Upper lobe of right lung (tissue), 1 donor: ENCODE measurements at regions not wholly inside any gene's neighbourhood (a gene's known extent, or its start where the extent isn't known, plus 50 kb on each side); places are given as distances from the start of the nearest gene placed in this dataset.

Experiments used
- ATAC-seq: fragments of 200-7000 bp; cut with Tn5 transposase; one replicate; pipeline ENCODE4 v1.9.1; 2020; ENCODE audit warnings: mild to moderate bottlenecking, moderate library complexity
- DNase-seq: peaks from one replicate; pipeline ENCODE4 v3.0.0-alpha.2; 2020
- H3K27ac ChIP-seq: fragments of 200-600 bp; one replicate; pipeline ENCODE4 v1.8.0; 2022
- H3K27me3 ChIP-seq: fragments of 200-600 bp; one replicate; pipeline ENCODE4 v1.8.0; 2022; ENCODE audit warnings: mild to moderate bottlenecking
- H3K36me3 ChIP-seq: fragments of 200-600 bp; one replicate; pipeline ENCODE4 v1.8.0; 2022
- H3K4me1 ChIP-seq: fragments of 200-600 bp; one replicate; pipeline ENCODE4 v1.8.0; 2022
- H3K4me3 ChIP-seq: fragments of 200-600 bp; one replicate; pipeline ENCODE4 v1.8.0; 2022; ENCODE audit warnings: mild to moderate bottlenecking
- H3K9me3 ChIP-seq: fragments of 200-600 bp; one replicate; pipeline ENCODE4 v1.8.0; 2022
- intact Hi-C: fragments of 100-400 bp; cut with DNase I; formaldehyde crosslinking; loops from one replicate; pipeline ENCODE4 v1.11.0; 2022
- TF ChIP-seq, protein P1 (sequence below): fragments of 200-600 bp; IDR thresholded peaks from one replicate; pipeline ENCODE4 v1.8.0; 2022; ENCODE audit warnings: antibody characterized with exemption
- donor health status: DM: no; HTN: yes; CAD: no; lungs with severe emphysema.

DNA sequence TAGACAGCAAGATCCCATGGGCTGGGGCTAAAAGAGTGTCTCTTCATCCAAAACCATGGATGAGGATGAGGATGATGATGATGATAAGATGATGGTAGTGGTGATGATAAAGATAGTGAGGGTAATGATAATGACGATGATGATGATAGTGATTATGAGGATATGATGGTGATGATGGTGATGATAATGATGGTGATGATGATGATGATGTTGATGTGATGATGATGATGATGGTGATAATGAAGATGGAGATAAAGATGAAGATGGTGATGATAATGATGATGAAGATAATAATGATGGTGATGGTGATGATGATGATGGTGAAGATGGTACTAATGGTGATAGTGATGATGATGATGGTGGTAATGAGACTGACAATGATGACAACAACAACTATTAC, 299.5 kb downstream of the NPIPA8 start:
- no peak for DNase-seq
- Histone ChIP-seq H3K4me1 (no peaks in the 10 kb centered on the region), H3K9me3 (no peaks in the 10 kb centered on the region), H3K4me3 (no peak overlapping the region), H3K36me3 (no peaks in the 10 kb centered on the region), H3K27ac (no peak overlapping the region), H3K27me3 (no peaks in the 10 kb centered on the region)
- ATAC-seq = no peak
- intact Hi-C loops = no loop called here
- TF ChIP-seq, protein P1, sequence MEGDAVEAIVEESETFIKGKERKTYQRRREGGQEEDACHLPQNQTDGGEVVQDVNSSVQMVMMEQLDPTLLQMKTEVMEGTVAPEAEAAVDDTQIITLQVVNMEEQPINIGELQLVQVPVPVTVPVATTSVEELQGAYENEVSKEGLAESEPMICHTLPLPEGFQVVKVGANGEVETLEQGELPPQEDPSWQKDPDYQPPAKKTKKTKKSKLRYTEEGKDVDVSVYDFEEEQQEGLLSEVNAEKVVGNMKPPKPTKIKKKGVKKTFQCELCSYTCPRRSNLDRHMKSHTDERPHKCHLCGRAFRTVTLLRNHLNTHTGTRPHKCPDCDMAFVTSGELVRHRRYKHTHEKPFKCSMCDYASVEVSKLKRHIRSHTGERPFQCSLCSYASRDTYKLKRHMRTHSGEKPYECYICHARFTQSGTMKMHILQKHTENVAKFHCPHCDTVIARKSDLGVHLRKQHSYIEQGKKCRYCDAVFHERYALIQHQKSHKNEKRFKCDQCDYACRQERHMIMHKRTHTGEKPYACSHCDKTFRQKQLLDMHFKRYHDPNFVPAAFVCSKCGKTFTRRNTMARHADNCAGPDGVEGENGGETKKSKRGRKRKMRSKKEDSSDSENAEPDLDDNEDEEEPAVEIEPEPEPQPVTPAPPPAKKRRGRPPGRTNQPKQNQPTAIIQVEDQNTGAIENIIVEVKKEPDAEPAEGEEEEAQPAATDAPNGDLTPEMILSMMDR = no peak

DNA sequence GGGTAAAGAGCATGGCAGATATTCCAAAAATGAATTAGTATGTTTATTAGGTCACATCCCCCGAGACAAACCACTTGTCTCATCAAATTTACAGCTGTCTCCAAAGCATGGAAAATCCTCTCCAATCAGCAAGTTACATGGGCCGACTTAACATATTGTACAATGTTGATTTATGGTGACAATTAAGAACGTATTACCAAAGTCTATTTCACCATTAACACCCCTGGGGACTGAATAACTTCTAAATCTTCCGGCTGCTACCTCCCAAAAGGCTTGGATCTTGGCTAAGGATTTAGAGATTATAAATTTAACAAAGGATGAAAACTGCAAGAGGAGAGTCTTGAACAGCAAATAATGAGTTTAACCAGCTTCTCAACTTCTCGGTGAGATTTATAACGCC, 311.9 kb downstream of the NPIPA8 start:
- TF ChIP-seq, protein P1 = no peak
- no peak overlapping the region for H3K27ac ChIP-seq
- DNase-seq (no peak), ATAC-seq (no peak)
- no peaks in the 10 kb centered on the region for H3K9me3 ChIP-seq
- H3K36me3 ChIP-seq = no peaks in the 10 kb centered on the region
- H3K4me1 ChIP-seq = no peaks in the 10 kb centered on the region
- no peak overlapping the region for H3K4me3 ChIP-seq
- intact Hi-C loops = no loop called here
- H3K27me3 ChIP-seq = no peaks in the 10 kb centered on the region

DNA sequence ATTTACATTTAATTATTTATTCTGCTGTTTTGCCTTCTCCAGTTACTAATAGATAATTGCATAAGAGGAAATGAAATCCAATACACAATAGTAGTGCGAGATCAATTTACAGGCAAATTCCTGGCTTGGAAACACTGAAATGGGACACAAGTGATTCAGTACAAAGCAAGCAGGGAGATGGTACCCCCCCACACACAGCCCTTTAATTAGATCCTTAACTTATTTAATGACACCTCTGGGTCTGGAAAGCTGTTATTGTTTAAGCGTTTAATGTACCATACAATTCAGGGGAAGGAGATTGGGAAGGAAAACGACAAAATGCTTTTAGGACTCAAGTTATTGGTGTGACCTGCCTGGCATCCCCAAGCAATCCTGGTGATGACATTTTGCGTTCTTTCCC, 318.2 kb downstream of the NPIPA8 start:
- ATAC-seq = no peak
- Histone ChIP-seq H3K36me3 (no peaks in the 10 kb centered on the region), H3K27me3 (no peaks in the 10 kb centered on the region), H3K4me1 (no peaks in the 10 kb centered on the region), H3K4me3 (no peak overlapping the region), H3K27ac (no peak overlapping the region), H3K9me3 (no peaks in the 10 kb centered on the region)
- intact Hi-C loops = no loop called here
- DNase-seq = no peak
- TF ChIP-seq, protein P1 = no peak

DNA sequence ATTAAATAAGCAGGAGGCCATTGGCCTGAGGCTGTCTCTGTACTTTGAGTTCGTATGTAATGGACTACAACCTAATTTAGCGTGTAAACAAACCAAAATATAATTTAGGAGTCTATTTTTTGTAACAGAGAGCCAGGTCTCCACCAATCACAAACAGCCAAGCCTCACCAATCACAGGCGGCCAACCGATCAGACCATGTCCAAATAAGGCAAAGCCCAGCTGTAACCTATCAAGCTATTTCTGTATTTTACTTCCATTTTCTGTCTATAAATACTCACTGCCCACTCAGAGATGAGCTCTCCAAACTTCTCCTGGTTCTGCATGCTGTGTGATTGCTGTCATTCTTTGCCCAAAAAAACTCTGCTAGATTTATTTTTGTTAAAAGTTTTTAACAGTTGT, 322.7 kb downstream of the NPIPA8 start:
- H3K36me3 ChIP-seq = no peaks in the 10 kb centered on the region
- H3K4me3 ChIP-seq = no peak overlapping the region
- no peaks in the 10 kb centered on the region for H3K9me3 ChIP-seq
- TF ChIP-seq, protein P1 = no peak
- intact Hi-C loops = no loop called here
- H3K27ac ChIP-seq = no peak overlapping the region
- H3K4me1 ChIP-seq = no peaks in the 10 kb centered on the region
- no peak for ATAC-seq
- no peaks in the 10 kb centered on the region for H3K27me3 ChIP-seq
- no peak for DNase-seq

DNA sequence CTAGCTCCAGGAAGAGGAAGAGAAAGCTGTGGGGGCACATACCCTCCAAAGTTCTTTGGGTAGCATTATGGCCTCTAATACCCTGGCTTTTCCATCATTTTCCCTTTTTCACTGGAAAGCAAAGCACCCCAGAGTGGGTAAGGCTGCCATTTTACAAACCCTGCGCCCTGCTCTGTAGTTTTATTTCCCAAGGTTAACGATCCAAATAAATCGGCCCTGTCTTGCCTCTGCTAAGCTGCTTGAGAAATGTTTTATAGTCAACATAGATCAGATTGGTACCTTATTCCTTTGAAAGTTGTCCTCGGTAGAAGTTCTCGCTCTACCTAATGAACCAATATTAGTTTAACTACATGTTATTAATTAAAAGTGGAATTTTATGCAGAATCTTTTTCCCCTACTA, 328.2 kb downstream of the NPIPA8 start:
- Histone ChIP-seq H3K9me3 (no peaks in the 10 kb centered on the region), H3K4me1 (no peaks in the 10 kb centered on the region), H3K27ac (no peak overlapping the region), H3K4me3 (no peak overlapping the region), H3K27me3 (no peaks in the 10 kb centered on the region), H3K36me3 (no peaks in the 10 kb centered on the region)
- DNase-seq (no peak), ATAC-seq (no peak)
- intact Hi-C loops = no loop called here
- TF ChIP-seq, protein P1 = no peak

DNA sequence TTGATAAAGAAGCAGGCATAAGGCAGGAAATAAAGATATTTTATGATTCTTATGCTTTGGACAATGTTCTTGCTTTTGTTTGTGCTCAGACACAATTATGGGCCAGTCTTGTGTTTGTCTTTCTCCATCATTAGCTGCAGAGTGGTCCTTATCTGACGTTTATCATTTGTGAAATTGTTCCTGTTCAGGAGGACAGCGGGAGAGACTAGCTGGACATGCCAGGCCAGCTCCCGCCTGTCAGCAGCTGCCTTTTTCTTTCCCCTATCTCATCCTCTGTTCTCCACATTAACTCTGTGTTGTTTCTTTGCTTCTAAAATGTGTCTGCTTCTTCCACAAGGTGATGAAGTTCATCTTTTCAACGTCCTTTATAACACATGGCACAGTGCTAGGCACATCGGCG, 333.5 kb downstream of the NPIPA8 start:
- Histone ChIP-seq H3K27me3 (no peaks in the 10 kb centered on the region), H3K36me3 (no peaks in the 10 kb centered on the region), H3K9me3 (no peaks in the 10 kb centered on the region), H3K4me1 (no peaks in the 10 kb centered on the region), H3K27ac (no peak overlapping the region), H3K4me3 (no peak overlapping the region)
- no peak for DNase-seq
- no peak for ATAC-seq
- TF ChIP-seq, protein P1 = no peak
- intact Hi-C loops = no loop called here
